ENCODE measurements at regions not wholly inside any gene's neighbourhood (a gene's known extent, or its start where the extent isn't known, plus 50 kb on each side); places are given as distances from the start of the nearest gene placed in this dataset.
"Not testable (repeated sequence)": the region's sequence is repeated elsewhere in the genome, so short reads cannot be mapped to it uniquely, and the experiment has no call there.

DNA sequence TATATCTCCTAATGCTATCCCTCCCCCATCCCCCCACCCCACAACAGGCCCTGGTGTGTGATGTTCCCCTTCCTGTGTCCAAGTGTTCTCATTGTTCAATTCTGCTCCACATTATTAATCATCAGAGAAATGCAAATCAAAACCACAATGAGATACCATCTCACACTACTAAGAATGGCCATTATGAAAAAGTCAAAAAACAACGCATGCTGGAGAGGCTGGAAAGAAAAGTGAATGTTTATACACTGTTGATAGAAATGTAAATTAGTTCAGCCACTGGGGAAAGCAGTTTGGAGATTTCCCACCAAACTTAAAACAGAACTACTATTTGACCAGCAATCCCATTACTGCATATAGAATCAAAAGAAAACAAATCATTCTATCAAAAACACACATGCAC, 172.1 kb upstream of the ZNF385D start:
- not testable (repeated sequence) for TF ChIP-seq EZH2 (IDR thresholded peaks at IDR 0.05; ENCODE audit: borderline replicate concordance, low read depth, low read length, severe bottlenecking); POLR2AphosphoS5 (IDR thresholded peaks at IDR 0.05; ENCODE audit: insufficient read depth, low read depth, low read length)
- TF ChIP-seq, protein P1, sequence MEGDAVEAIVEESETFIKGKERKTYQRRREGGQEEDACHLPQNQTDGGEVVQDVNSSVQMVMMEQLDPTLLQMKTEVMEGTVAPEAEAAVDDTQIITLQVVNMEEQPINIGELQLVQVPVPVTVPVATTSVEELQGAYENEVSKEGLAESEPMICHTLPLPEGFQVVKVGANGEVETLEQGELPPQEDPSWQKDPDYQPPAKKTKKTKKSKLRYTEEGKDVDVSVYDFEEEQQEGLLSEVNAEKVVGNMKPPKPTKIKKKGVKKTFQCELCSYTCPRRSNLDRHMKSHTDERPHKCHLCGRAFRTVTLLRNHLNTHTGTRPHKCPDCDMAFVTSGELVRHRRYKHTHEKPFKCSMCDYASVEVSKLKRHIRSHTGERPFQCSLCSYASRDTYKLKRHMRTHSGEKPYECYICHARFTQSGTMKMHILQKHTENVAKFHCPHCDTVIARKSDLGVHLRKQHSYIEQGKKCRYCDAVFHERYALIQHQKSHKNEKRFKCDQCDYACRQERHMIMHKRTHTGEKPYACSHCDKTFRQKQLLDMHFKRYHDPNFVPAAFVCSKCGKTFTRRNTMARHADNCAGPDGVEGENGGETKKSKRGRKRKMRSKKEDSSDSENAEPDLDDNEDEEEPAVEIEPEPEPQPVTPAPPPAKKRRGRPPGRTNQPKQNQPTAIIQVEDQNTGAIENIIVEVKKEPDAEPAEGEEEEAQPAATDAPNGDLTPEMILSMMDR (IDR thresholded peaks at IDR 0.05; ENCODE audit: extremely low read depth in 1 of 2, insufficient read depth in 1 of 2, low read depth in 1 of 2, low read length in 2 of 2), result not testable (repeated sequence)

Measured in endothelial cell of umbilical vein (primary cell).